GM21528 (cell line): ENCODE measurements at regions not wholly inside any gene's neighbourhood (a gene's known extent, or its start where the extent isn't known, plus 50 kb on each side); places are given as distances from the start of the nearest gene placed in this dataset.
A peak's percentile ranks its signal among the peaks of the same experiment; 100 is the strongest.

Experiments used
- ATAC-seq: cut with Tn5 transposase; IDR thresholded peaks from one replicate; pipeline ENCODE4 v1.9.1; 2021; ENCODE audit warnings: mild to moderate bottlenecking, moderate library complexity; ENCODE audit not compliant: unreplicated experiment, low FRiP score

- no peak for ATAC-seq
These were observed 1084.5 kb downstream of the NR2F1-AS1 start for GRCh38 chr5:92496545-92496944.

- ATAC-seq: no peak
These were observed 1086.5 kb downstream of the NR2F1-AS1 start for GRCh38 chr5:92494508-92494907.

GRCh38 chr5:92492908-92493307, 1088.1 kb downstream of the NR2F1-AS1 start:
- ATAC-seq: no peak

GRCh38 chr5:92484484-92484883, 1096.5 kb downstream of the NR2F1-AS1 start:
- ATAC-seq: no peak

GRCh38 chr5:92472981-92473566, 1090.0 kb upstream of the ARRDC3 start:
- ATAC-seq: no peak

GRCh38 chr5:92471861-92472260, 1088.7 kb upstream of the ARRDC3 start:
- ATAC-seq: no peak

- ATAC-seq: no peak
These were observed 1087.7 kb upstream of the ARRDC3 start for GRCh38 chr5:92470770-92471169.

- ATAC-seq: no peak
These were observed 1085.2 kb upstream of the ARRDC3 start for GRCh38 chr5:92468295-92468694.

- no peak for ATAC-seq
These were observed 1084.6 kb upstream of the ARRDC3 start for GRCh38 chr5:92467695-92468094.

- ATAC-seq: no peak
These were observed 1077.4 kb upstream of the ARRDC3 start for GRCh38 chr5:92460505-92460904.

- no peak for ATAC-seq
These were observed 1076.5 kb upstream of the ARRDC3 start for GRCh38 chr5:92459654-92460053.

GRCh38 chr5:92455011-92455410, 1071.9 kb upstream of the ARRDC3 start:
- ATAC-seq: peak; percentile 100

- ATAC-seq: no peak
These were observed 1061.8 kb upstream of the ARRDC3 start for GRCh38 chr5:92444888-92445287.

GRCh38 chr5:92435781-92436180, 1052.7 kb upstream of the ARRDC3 start:
- no peak for ATAC-seq

- ATAC-seq: no peak
These were observed 1046.5 kb upstream of the ARRDC3 start for GRCh38 chr5:92429646-92430045.

- ATAC-seq: no peak
These were observed 1045.3 kb upstream of the ARRDC3 start for GRCh38 chr5:92428415-92428814.

GRCh38 chr5:92424785-92425426, 1041.8 kb upstream of the ARRDC3 start:
- no peak for ATAC-seq

- ATAC-seq: no peak
These were observed 1038.8 kb upstream of the ARRDC3 start for GRCh38 chr5:92421942-92422341.

GRCh38 chr5:92421196-92421595, 1038.1 kb upstream of the ARRDC3 start:
- no peak for ATAC-seq

GRCh38 chr5:92419261-92419660, 1036.1 kb upstream of the ARRDC3 start:
- no peak for ATAC-seq

- no peak for ATAC-seq
These were observed 1035.2 kb upstream of the ARRDC3 start for GRCh38 chr5:92418341-92418740.

GRCh38 chr5:92409134-92409533, 1026.0 kb upstream of the ARRDC3 start:
- no peak for ATAC-seq
